ENCODE measurements at regions not wholly inside any gene's neighbourhood (a gene's known extent, or its start where the extent isn't known, plus 50 kb on each side); places are given as distances from the start of the nearest gene placed in this dataset.
"Not testable (repeated sequence)": the region's sequence is repeated elsewhere in the genome, so short reads cannot be mapped to it uniquely, and the experiment has no call there.

GRCh38 chr3:31321620-31322019 is 211.1 kb upstream of the STT3B start:
- DNase-seq (ENCODE audit: extremely low spot score, unreplicated experiment) = no peak
- Mint-ChIP-seq H3K4me3 (ENCODE audit: unreplicated experiment) (no peak overlapping the region), H3K27me3 (ENCODE audit: unreplicated experiment) (peaks cover 27% of the 10 kb centered on the region), H3K36me3 (ENCODE audit: unreplicated experiment) (no peaks in the 10 kb centered on the region), H3K4me1 (ENCODE audit: unreplicated experiment) (no peaks in the 10 kb centered on the region), H3K9me3 (ENCODE audit: unreplicated experiment) (no peaks in the 10 kb centered on the region), H3K27ac (ENCODE audit: unreplicated experiment) (no peak overlapping the region)
- no peak for TF ChIP-seq CTCF (IDR thresholded peaks at IDR 0.05)

GRCh38 chr3:31322460-31322859 is 210.3 kb upstream of the STT3B start:
- no peaks in the 10 kb centered on the region for H3K4me1 Mint-ChIP-seq (ENCODE audit: unreplicated experiment)
- no peak for TF ChIP-seq CTCF (IDR thresholded peaks at IDR 0.05)
- no peaks in the 10 kb centered on the region for H3K9me3 Mint-ChIP-seq (ENCODE audit: unreplicated experiment)
- no peak for DNase-seq (ENCODE audit: extremely low spot score, unreplicated experiment)
- H3K27ac Mint-ChIP-seq (ENCODE audit: unreplicated experiment) = no peak overlapping the region
- no peaks in the 10 kb centered on the region for H3K36me3 Mint-ChIP-seq (ENCODE audit: unreplicated experiment)
- peaks cover 27% of the 10 kb centered on the region for H3K27me3 Mint-ChIP-seq (ENCODE audit: unreplicated experiment)
- no peak overlapping the region for H3K4me3 Mint-ChIP-seq (ENCODE audit: unreplicated experiment)

DNA sequence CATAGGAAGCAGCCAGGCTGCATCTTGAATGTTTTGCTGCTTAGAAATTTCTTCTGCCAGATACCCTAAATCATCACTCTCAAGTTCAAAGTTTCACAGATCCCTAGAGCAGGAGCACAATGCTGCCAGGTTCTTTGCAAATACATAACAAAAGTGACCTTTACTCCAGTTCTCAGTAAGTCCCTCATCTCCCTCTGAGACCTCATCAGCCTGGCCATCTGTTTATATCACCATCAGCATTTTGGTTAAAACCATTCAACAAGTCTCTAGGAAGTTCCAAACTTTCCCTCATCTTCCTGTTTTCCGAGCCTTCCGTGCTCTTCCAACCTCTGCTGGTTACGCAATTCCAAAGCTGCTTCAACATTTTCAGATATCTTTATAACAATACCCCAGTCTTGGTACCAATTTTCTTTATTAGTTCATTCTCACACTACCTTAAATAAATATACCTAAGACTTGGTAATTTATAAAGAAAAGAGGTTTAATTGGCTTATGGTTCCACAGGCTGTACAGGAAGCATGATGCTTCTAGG is 204.8 kb upstream of the STT3B start:
- not testable (repeated sequence) for H3K36me3 Mint-ChIP-seq (ENCODE audit: unreplicated experiment); H3K27me3 Mint-ChIP-seq (ENCODE audit: unreplicated experiment); H3K4me3 Mint-ChIP-seq (ENCODE audit: unreplicated experiment); DNase-seq (ENCODE audit: extremely low spot score, unreplicated experiment); H3K4me1 Mint-ChIP-seq (ENCODE audit: unreplicated experiment); H3K9me3 Mint-ChIP-seq (ENCODE audit: unreplicated experiment); H3K27ac Mint-ChIP-seq (ENCODE audit: unreplicated experiment)

GRCh38 chr3:31331278-31331677 is 201.4 kb upstream of the STT3B start:
- Mint-ChIP-seq H3K4me1 (ENCODE audit: unreplicated experiment) (no peaks in the 10 kb centered on the region), H3K9me3 (ENCODE audit: unreplicated experiment) (no peaks in the 10 kb centered on the region), H3K36me3 (ENCODE audit: unreplicated experiment) (no peaks in the 10 kb centered on the region), H3K4me3 (ENCODE audit: unreplicated experiment) (no peak overlapping the region), H3K27ac (ENCODE audit: unreplicated experiment) (no peak overlapping the region), H3K27me3 (ENCODE audit: unreplicated experiment) (peaks cover 33% of the 10 kb centered on the region)
- TF ChIP-seq CTCF (IDR thresholded peaks at IDR 0.05) = no peak
- DNase-seq (ENCODE audit: extremely low spot score, unreplicated experiment) = no peak

GRCh38 chr3:31341130-31341529 is 191.6 kb upstream of the STT3B start:
- Mint-ChIP-seq H3K27me3 (ENCODE audit: unreplicated experiment) (peaks cover 43% of the 10 kb centered on the region), H3K4me3 (ENCODE audit: unreplicated experiment) (no peak overlapping the region), H3K27ac (ENCODE audit: unreplicated experiment) (no peak overlapping the region), H3K4me1 (ENCODE audit: unreplicated experiment) (no peaks in the 10 kb centered on the region), H3K9me3 (ENCODE audit: unreplicated experiment) (peaks cover 5% of the 10 kb centered on the region), H3K36me3 (ENCODE audit: unreplicated experiment) (no peaks in the 10 kb centered on the region)
- no peak for TF ChIP-seq CTCF (IDR thresholded peaks at IDR 0.05)
- DNase-seq (ENCODE audit: extremely low spot score, unreplicated experiment) = no peak

DNA sequence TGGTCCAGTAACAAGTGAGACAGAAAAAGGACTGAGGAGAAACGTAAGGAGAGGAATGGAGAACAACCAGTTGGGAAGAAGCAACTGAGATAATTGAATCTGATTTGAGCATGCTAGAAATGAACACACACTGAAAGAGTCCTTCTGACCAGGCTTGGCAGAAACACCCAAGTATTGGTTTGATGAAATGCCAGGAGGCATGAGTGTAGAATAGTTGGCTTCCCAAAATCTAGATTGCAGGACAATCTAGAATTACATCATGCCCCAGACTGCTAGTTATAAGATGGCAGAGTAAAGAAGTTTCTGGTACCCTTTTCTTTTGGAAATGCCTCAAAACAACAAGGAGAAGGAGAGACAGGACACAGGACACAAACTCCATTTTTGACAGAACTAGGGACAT is 189.7 kb upstream of the STT3B start:
- DNase-seq (ENCODE audit: extremely low spot score, unreplicated experiment) = no peak

More for the DNA sequence above, 189.7 kb upstream of the STT3B start:
- H3K27me3 Mint-ChIP-seq (ENCODE audit: unreplicated experiment) = peaks cover 36% of the 10 kb centered on the region
- H3K27ac Mint-ChIP-seq (ENCODE audit: unreplicated experiment) = no peak overlapping the region
- H3K4me3 Mint-ChIP-seq (ENCODE audit: unreplicated experiment) = no peak overlapping the region
- no peak for TF ChIP-seq CTCF (IDR thresholded peaks at IDR 0.05)
- no peaks in the 10 kb centered on the region for H3K4me1 Mint-ChIP-seq (ENCODE audit: unreplicated experiment)
- H3K36me3 Mint-ChIP-seq (ENCODE audit: unreplicated experiment) = no peaks in the 10 kb centered on the region
- H3K9me3 Mint-ChIP-seq (ENCODE audit: unreplicated experiment) = peaks cover 5% of the 10 kb centered on the region

Data from osteocyte (in vitro differentiated cells).